NCI-H187 (cell line): ENCODE measurements at regions not wholly inside any gene's neighbourhood (a gene's known extent, or its start where the extent isn't known, plus 50 kb on each side); places are given as distances from the start of the nearest gene placed in this dataset.

ENCODE experiments used
- DNase-seq, 2 experiments: peaks; one replicate each; lab custom pipeline; 2025; lab: John Stamatoyannopoulos, UW

GRCh38 chr3:88209356-88209755, 59.6 kb downstream of the C3orf38 start:
- no peak for DNase-seq

GRCh38 chr3:88211096-88211890, 61.5 kb downstream of the C3orf38 start:
- DNase-seq, result no peak

GRCh38 chr3:88219138-88219792, 69.5 kb downstream of the C3orf38 start:
- DNase-seq, result no peak

GRCh38 chr3:88220126-88220525, 70.4 kb downstream of the C3orf38 start:
- DNase-seq, result no peak

- DNase-seq, result no peak
These were observed 72.0 kb downstream of the C3orf38 start for GRCh38 chr3:88221726-88222125.

GRCh38 chr3:88222343-88222742, 72.6 kb downstream of the C3orf38 start:
- no peak for DNase-seq

GRCh38 chr3:88225326-88226008, 75.7 kb downstream of the C3orf38 start:
- DNase-seq, result no peak

- DNase-seq, result no peak
These were observed 77.2 kb downstream of the C3orf38 start for GRCh38 chr3:88226910-88227309.

GRCh38 chr3:88230638-88231037, 80.9 kb downstream of the C3orf38 start:
- no peak for DNase-seq

GRCh38 chr3:88231207-88231606, 81.4 kb downstream of the C3orf38 start:
- DNase-seq, result no peak

GRCh38 chr3:88231632-88232031, 81.9 kb downstream of the C3orf38 start:
- DNase-seq, result no peak

- DNase-seq, result no peak
These were observed 85.3 kb downstream of the C3orf38 start for GRCh38 chr3:88235102-88235501.

GRCh38 chr3:88239870-88240269, 90.1 kb downstream of the C3orf38 start:
- no peak for DNase-seq

- DNase-seq, result no peak
These were observed 98.9 kb downstream of the C3orf38 start for GRCh38 chr3:88248658-88249057.

- DNase-seq, result no peak
These were observed 109.3 kb downstream of the C3orf38 start for GRCh38 chr3:88259045-88259444.

GRCh38 chr3:88262527-88262926, 112.8 kb downstream of the C3orf38 start:
- no peak for DNase-seq

GRCh38 chr3:88263417-88264100, 113.8 kb downstream of the C3orf38 start:
- no peak for DNase-seq

- DNase-seq, result no peak
These were observed 117.7 kb downstream of the C3orf38 start for GRCh38 chr3:88267441-88267840.

- no peak for DNase-seq
These were observed 118.1 kb downstream of the C3orf38 start for GRCh38 chr3:88267847-88268246.

GRCh38 chr3:88280326-88280725, 130.6 kb downstream of the C3orf38 start:
- no peak for DNase-seq

- no peak for DNase-seq
These were observed 132.9 kb downstream of the C3orf38 start for GRCh38 chr3:88282528-88283241.

GRCh38 chr3:88283242-88283592, 133.5 kb downstream of the C3orf38 start:
- no peak for DNase-seq
